PC-3 (cell line): ENCODE measurements at regions not wholly inside any gene's neighbourhood (a gene's known extent, or its start where the extent isn't known, plus 50 kb on each side); places are given as distances from the start of the nearest gene placed in this dataset.

Experiments used
- EZH2 ChIP-seq: fragments of 300-600 bp; sonication (generic); IDR thresholded peaks from one replicate; pipeline ENCODE4 v1.6.1; 2017; ENCODE audit warnings: antibody characterized with exemption, mild to moderate bottlenecking, low read length; ENCODE audit not compliant: unreplicated experiment
- TF ChIP-seq, protein P1 (sequence below): fragments of 300-600 bp; sonication (generic); conservative IDR thresholded peaks from 2 replicates; pipeline ENCODE4 v1.5.1; 2017; ENCODE audit warnings: antibody characterized with exemption, low read depth, mild to moderate bottlenecking, low read length

DNA sequence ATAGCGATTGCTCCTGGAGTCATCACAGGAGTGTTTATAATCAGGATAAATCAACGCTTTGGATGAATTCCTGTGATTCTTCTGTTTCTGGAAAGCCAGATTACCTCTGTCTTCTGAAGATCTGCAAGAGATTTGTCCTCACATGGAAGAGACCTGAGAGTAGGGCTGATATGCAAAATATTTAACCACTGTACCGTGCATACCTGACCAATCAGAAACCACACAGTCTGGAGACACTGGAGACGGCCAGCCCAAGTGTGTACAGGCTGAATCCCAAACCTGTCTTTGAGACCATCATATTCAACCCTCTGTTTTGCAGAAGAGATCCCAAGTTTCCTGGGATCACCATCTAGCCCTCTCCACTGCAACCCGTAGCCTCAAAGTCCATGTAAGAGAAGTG is 50.4 kb upstream of the WT1 start:
- TF ChIP-seq, protein P1, sequence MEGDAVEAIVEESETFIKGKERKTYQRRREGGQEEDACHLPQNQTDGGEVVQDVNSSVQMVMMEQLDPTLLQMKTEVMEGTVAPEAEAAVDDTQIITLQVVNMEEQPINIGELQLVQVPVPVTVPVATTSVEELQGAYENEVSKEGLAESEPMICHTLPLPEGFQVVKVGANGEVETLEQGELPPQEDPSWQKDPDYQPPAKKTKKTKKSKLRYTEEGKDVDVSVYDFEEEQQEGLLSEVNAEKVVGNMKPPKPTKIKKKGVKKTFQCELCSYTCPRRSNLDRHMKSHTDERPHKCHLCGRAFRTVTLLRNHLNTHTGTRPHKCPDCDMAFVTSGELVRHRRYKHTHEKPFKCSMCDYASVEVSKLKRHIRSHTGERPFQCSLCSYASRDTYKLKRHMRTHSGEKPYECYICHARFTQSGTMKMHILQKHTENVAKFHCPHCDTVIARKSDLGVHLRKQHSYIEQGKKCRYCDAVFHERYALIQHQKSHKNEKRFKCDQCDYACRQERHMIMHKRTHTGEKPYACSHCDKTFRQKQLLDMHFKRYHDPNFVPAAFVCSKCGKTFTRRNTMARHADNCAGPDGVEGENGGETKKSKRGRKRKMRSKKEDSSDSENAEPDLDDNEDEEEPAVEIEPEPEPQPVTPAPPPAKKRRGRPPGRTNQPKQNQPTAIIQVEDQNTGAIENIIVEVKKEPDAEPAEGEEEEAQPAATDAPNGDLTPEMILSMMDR: no peak
- no peak for TF ChIP-seq EZH2
